NCI-H1092 treated with DMSO at 0.1 percent for 48 hours (cell line): ENCODE measurements at regions not wholly inside any gene's neighbourhood (a gene's known extent, or its start where the extent isn't known, plus 50 kb on each side); places are given as distances from the start of the nearest gene placed in this dataset.
"Not testable (repeated sequence)": the region's sequence is repeated elsewhere in the genome, so short reads cannot be mapped to it uniquely, and the experiment has no call there.

Source experiments
- DNase-seq: peaks from one replicate; lab custom pipeline; 2025; lab: John Stamatoyannopoulos, UW

GRCh38 chr2:41170589-41170988 is 718.7 kb upstream of the SLC8A1 start:
- no peak for DNase-seq

GRCh38 chr2:41180387-41180786 is 728.5 kb upstream of the SLC8A1 start:
- no peak for DNase-seq

- no peak for DNase-seq
These were observed 731.1 kb upstream of the SLC8A1 start for GRCh38 chr2:41182961-41183360.

- no peak for DNase-seq
These were observed 735.7 kb upstream of the SLC8A1 start for GRCh38 chr2:41187376-41188122.

DNA sequence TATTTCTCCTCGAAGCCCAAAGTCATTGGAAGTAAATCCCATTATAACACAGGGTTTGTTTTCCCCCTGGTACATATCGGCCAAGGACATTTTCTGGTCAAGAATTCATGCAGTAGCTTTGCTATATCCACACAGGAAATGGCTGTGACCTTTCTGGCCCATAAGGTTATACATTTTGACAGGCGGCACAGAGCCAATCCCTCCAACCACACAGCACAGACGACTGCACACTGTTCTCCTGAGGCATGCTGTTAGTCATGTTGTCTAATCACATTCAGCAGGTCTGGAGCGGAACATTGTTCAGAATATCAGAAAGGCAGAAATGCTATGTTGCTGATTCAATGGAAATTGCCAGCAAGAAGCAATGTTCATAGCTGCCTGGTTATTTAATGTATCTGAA is 742.3 kb upstream of the SLC8A1 start:
- no peak for DNase-seq

DNA sequence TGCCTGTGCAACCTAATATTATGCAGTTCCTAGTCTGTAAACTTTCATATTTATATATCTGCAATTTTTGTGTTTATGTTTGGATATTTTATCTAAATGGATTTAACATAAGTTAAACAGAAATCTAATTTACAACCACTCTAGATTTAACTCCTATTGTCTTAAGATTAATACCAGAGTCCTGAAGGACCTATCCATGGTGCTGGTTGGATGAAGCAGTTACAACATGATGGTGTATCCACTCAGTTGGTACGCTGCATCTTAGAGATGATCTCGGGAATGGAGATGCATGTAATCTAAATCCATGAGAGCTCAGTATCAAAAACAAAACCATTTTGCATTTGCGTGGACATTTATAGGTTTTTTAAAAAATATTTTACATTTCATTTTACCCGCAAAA is 745.9 kb upstream of the SLC8A1 start:
- DNase-seq = no peak

GRCh38 chr2:41199334-41199733 is 747.4 kb upstream of the SLC8A1 start:
- DNase-seq = no peak

GRCh38 chr2:41204315-41204714 is 752.4 kb upstream of the SLC8A1 start:
- no peak for DNase-seq

GRCh38 chr2:41206004-41206403 is 754.1 kb upstream of the SLC8A1 start:
- no peak for DNase-seq

GRCh38 chr2:41207578-41207977 is 755.7 kb upstream of the SLC8A1 start:
- no peak for DNase-seq

DNA sequence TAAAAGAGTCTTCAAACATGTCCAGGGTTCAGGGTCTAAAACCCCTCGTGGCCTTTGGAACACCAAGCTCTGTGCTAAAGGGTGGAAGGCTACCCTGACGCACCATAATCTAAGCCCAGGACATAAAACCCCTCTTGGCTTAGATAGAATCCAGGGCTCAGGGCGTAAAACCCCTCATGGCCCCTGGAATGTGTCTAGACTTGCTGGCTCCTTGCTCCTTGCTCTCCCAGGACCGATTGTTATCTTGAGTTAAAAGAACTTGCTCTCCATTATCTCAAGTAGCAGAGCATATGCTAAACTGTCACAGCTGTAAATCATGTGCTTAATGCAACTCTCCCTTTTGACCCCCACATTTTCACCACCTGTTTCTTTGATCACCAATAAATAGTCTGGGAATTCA is 758.1 kb upstream of the SLC8A1 start:
- DNase-seq = not testable (repeated sequence)

GRCh38 chr2:41216978-41217377 is 765.1 kb upstream of the SLC8A1 start:
- no peak for DNase-seq

- DNase-seq = no peak
These were observed 770.7 kb upstream of the SLC8A1 start for GRCh38 chr2:41222593-41222992.

DNA sequence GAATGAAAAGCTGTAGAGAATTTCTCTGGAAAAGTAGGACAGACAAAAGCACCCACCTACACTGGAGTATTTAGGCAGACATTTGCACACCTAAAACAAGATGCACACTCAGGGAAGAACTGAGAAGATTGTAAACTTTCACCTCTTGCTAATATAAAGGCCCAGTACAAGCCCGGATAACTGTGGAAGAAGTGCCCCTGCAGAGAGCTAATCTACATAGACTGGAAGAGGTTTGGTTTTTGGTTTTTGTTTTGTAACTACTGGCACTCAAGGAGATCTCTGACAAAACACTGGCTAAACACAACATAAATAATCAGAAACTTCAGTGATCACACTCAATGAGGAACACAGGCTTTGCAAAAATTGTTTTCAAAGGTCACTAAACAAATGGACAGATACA is 782.2 kb upstream of the SLC8A1 start:
- DNase-seq = no peak

DNA sequence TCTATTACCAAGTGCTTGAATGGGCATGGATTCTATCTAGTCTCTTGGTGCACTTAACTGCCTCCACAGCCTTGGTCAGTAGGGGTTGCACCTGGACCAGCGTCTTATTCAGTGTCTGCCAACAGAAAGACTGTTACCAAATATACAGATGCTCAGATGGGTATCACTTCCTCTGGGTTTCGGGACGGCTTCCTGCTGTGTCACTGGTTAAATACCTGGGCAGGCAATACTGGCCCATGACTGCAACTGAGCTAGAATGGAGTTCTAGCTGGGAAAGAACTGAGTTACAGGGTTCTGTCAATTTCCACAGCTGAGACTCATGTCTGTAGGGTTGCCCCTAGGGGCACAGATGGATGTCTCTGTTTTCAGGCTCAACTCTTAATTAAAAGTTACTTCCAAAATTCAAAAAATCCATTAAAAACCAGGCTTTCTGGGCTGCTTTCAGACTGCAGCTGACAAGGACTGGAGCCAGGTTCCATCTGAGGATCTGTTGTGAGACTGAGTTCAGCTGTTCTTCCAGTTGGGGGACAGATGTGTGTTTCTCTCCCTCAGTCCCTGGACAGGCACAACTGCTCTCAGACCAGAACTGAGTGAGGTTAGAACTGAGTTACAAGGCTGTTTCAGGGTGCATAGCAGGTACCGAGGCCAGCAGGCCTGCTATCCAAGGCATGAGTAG is 789.6 kb upstream of the SLC8A1 start:
- no peak for DNase-seq

DNA sequence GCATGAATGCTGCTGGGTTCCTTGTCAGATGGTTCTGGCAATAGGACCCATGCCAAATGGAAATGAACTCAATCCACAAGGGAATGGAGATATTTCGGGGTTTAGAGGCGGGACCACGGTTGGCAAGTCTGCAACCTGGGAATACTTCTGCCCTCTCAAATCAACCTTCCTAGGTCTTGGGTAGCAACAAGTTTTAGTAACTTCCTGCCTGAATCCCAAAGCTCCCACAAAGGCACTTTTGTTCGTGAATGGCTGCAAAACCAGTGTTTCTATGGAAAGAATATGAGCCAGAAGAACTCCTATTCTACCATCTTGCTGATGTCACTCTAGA is 790.1 kb upstream of the SLC8A1 start:
- DNase-seq = no peak

DNA sequence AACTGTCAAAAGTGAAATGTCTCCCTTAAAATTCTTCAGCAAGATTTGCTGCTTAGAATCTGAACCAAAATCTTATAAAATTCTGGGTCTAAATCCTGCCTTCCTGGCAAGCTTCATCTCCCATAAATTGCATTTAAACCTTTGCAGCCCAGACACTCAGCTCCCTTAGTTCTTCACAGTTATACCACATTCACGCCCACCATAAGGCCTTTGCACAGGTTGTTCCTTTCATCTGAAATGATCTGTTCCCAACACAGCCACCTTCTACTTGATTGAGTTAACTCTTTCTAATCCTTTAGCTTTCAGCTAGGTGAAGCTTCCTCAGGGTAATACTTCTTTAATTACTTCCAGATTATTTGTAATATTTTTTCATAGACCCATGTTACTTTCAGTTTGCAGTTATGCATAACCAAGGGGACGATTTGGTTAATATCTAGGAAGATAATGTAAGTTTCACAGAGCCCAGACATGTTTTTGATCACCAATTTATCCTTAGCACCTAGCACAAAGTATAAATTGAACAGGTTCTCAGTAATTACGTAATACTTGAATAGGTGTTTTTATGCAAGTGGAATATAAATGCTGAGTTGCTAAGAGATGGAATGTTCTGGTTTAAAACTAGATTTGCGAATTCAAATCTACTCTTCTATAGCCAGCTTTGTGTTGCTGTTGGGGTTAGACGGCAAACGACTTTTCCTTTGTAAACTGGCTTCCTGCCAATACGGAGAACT is 779.7 kb upstream of the PKDCC start:
- no peak for DNase-seq

GRCh38 chr2:41283079-41283775 is 764.6 kb upstream of the PKDCC start:
- DNase-seq = no peak

DNA sequence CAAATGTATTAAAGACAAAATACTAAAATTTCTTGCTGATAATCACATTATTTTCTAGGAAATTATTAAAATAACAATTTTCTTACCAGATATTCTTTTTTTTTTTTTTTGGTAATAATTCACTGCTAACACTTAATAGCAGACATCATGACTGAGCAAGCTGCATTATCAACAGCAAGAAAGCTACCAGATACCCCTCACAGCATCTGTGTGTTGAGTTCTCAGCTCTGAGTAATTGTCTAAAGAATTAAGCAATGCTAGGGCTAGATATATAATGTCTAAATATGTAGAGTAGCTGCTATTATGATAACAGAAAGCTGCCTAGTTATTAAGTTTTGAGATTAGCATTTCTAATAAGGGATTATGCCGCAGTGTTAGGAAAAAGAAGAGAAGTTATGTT is 754.3 kb upstream of the PKDCC start:
- DNase-seq = no peak

- DNase-seq = no peak
These were observed 753.5 kb upstream of the PKDCC start for GRCh38 chr2:41294331-41294730.

- no peak for DNase-seq
These were observed 734.7 kb upstream of the PKDCC start for GRCh38 chr2:41313082-41313481.

DNA sequence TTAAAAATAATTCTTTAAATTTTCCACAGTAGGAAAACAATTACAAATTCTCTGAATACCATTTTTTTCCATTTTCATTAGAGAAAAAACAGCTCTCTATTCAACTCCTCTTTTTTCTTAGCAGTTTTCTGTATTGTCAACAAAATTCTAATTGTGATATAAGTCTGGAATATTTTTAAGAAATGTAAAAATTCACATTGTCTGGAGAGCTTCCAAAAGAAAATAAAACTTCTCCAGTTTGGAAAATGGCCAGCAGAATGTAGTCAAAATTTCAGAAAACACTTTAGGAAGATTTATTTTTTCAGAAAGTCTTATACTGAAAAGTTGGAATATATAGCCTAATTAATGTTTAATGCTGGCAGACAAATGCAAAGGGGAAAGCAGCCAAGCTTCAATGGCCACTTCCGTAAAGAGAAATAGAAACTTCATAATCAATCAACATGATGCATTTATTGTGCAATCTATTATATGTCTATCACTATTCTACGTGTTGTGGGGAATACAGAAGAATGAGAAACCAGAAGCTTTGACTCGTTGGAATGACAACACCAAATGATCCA is 733.2 kb upstream of the PKDCC start:
- no peak for DNase-seq
